ENCODE measurements at regions not wholly inside any gene's neighbourhood (a gene's known extent, or its start where the extent isn't known, plus 50 kb on each side); places are given as distances from the start of the nearest gene placed in this dataset.

GRCh38 chr4:4765811-4766210, 93.7 kb upstream of the MSX1 start:
- Histone ChIP-seq H3K36me3 (ENCODE audit: control insufficient read depth in 2 of 3, insufficient read depth in 3 of 3, low read length in 3 of 3) (no peaks in the 10 kb centered on the region), H3K4me3 (ENCODE audit: low read length in 3 of 3) (no peak overlapping the region), H3K9ac (ENCODE audit: low read length in 3 of 3) (no peak overlapping the region), H3K4me1 (ENCODE audit: control insufficient read depth in 2 of 3, insufficient read depth in 2 of 3, low read depth in 1 of 3, low read length in 3 of 3) (no peaks in the 10 kb centered on the region), H3K27ac (ENCODE audit: low read depth in 2 of 2, low read length in 2 of 2) (no peak overlapping the region), H3K9me3 (ENCODE audit: control insufficient read depth in 2 of 3, insufficient read depth in 1 of 3, low read length in 3 of 3) (no peaks in the 10 kb centered on the region), H3K27me3 (ENCODE audit: control insufficient read depth, insufficient read depth, low read length) (no peaks in the 10 kb centered on the region)
- TF ChIP-seq CTCF (IDR thresholded peaks at IDR 0.05; ENCODE audit: borderline replicate concordance, extremely low read depth, insufficient read depth), result no peak
- intact Hi-C loops (cut with DNase I), result no loop called here
- FAIRE-seq (no peak), DNase-seq (peak in 1 of 5 donors; percentile 22)

DNA sequence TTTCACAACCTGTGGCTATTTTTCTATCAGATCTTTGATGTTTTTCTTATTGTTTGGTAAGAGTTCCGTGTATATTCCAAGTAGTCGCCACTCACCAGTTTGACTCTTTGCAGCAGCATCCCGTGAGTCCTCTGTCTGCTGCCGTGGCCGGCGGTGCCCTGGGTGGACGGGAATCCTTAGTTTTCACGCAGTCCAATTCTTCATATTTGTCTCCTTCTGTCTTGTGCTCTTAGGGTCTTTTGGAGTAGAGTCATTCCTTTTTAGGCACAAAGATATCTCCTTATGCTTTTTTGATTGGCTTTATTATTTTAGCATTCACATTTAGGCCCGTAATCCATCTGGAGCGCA, 94.9 kb upstream of the MSX1 start:
- H3K27ac ChIP-seq (ENCODE audit: low read depth in 2 of 2, low read length in 2 of 2), result no peak overlapping the region
- no peak for DNase-seq
- FAIRE-seq, result no peak
- H3K36me3 ChIP-seq (ENCODE audit: control insufficient read depth in 2 of 3, insufficient read depth in 3 of 3, low read length in 3 of 3), result no peaks in the 10 kb centered on the region
- H3K9ac ChIP-seq (ENCODE audit: low read length in 3 of 3), result no peak overlapping the region
- H3K9me3 ChIP-seq (ENCODE audit: control insufficient read depth in 2 of 3, insufficient read depth in 1 of 3, low read length in 3 of 3), result no peaks in the 10 kb centered on the region
- intact Hi-C loops (cut with DNase I), result no loop called here
- no peak overlapping the region for H3K4me3 ChIP-seq (ENCODE audit: low read length in 3 of 3)
- H3K4me1 ChIP-seq (ENCODE audit: control insufficient read depth in 2 of 3, insufficient read depth in 2 of 3, low read depth in 1 of 3, low read length in 3 of 3), result no peaks in the 10 kb centered on the region
- H3K27me3 ChIP-seq (ENCODE audit: control insufficient read depth, insufficient read depth, low read length), result no peaks in the 10 kb centered on the region
- no peak for TF ChIP-seq CTCF (IDR thresholded peaks at IDR 0.05; ENCODE audit: borderline replicate concordance, extremely low read depth, insufficient read depth)

GRCh38 chr4:4763822-4764557, 95.5 kb upstream of the MSX1 start:
- Histone ChIP-seq H3K27me3 (ENCODE audit: control insufficient read depth, insufficient read depth, low read length) (no peaks in the 10 kb centered on the region), H3K4me1 (ENCODE audit: control insufficient read depth in 2 of 3, insufficient read depth in 2 of 3, low read depth in 1 of 3, low read length in 3 of 3) (no peaks in the 10 kb centered on the region), H3K9me3 (ENCODE audit: control insufficient read depth in 2 of 3, insufficient read depth in 1 of 3, low read length in 3 of 3) (no peaks in the 10 kb centered on the region), H3K4me3 (ENCODE audit: low read length in 3 of 3) (no peak overlapping the region), H3K36me3 (ENCODE audit: control insufficient read depth in 2 of 3, insufficient read depth in 3 of 3, low read length in 3 of 3) (no peaks in the 10 kb centered on the region), H3K27ac (ENCODE audit: low read depth in 2 of 2, low read length in 2 of 2) (no peak overlapping the region), H3K9ac (ENCODE audit: low read length in 3 of 3) (no peak overlapping the region)
- DNase-seq (no peak), FAIRE-seq (no peak)
- intact Hi-C loops (cut with DNase I), result no loop called here
- no peak for TF ChIP-seq CTCF (IDR thresholded peaks at IDR 0.05; ENCODE audit: borderline replicate concordance, extremely low read depth, insufficient read depth)
